HFFc6 (cell line): ENCODE measurements at regions not wholly inside any gene's neighbourhood (a gene's known extent, or its start where the extent isn't known, plus 50 kb on each side); places are given as distances from the start of the nearest gene placed in this dataset.

Source experiments
- DNase-seq: peaks from one replicate; pipeline ENCODE4 v3.0.0-alpha.2; 2018
- H3K27ac Mint-ChIP-seq: 2 replicates; pipeline ENCODE4 v1.8.0; 2020; ENCODE audit warnings: mild to moderate bottlenecking, mixed read lengths
- H3K27me3 Mint-ChIP-seq: 2 replicates; pipeline ENCODE4 v1.8.0; 2021; ENCODE audit warnings: mild to moderate bottlenecking, moderate library complexity, mixed read lengths; ENCODE audit not compliant: insufficient read depth
- H3K36me3 Mint-ChIP-seq: 2 replicates; pipeline ENCODE4 v1.8.0; 2021; ENCODE audit warnings: low read depth, mixed read lengths
- H3K4me1 Mint-ChIP-seq: 2 replicates; pipeline ENCODE4 v1.8.0; 2020; ENCODE audit warnings: low read depth, mixed read lengths
- H3K4me3 Mint-ChIP-seq: 2 replicates; pipeline ENCODE4 v1.8.0; 2020; ENCODE audit warnings: mild to moderate bottlenecking, moderate library complexity, mixed read lengths
- H3K9me3 Mint-ChIP-seq: 2 replicates; pipeline ENCODE4 v1.8.0; 2020; ENCODE audit warnings: mild to moderate bottlenecking, mixed read lengths
- CTCF ChIP-seq: fragments of 200-600 bp; sonication (generic); IDR thresholded peaks from 2 replicates; pipeline ENCODE4 v1.5.0; 2021; ENCODE audit warnings: antibody characterized with exemption, mild to moderate bottlenecking

GRCh38 chr9:86685556-86685955, 261.8 kb downstream of the GAS1 start:
- Mint-ChIP-seq H3K27ac (no peak overlapping the region), H3K9me3 (no peaks in the 10 kb centered on the region), H3K4me3 (no peak overlapping the region), H3K4me1 (no peaks in the 10 kb centered on the region; the same call in 1 of the 2 replicates), H3K27me3 (peaks cover 2% of the 10 kb centered on the region; the same call in 1 of the 2 replicates), H3K36me3 (no peaks in the 10 kb centered on the region)
- peak; percentile 3 for DNase-seq
- no peak for TF ChIP-seq CTCF

GRCh38 chr9:86684148-86684547, 263.2 kb downstream of the GAS1 start:
- peaks cover 2% of the 10 kb centered on the region; the same call in 1 of the 2 replicates for H3K27me3 Mint-ChIP-seq
- H3K27ac Mint-ChIP-seq = no peak overlapping the region
- H3K4me3 Mint-ChIP-seq = no peak overlapping the region
- H3K36me3 Mint-ChIP-seq = no peaks in the 10 kb centered on the region
- DNase-seq = no peak
- no peaks in the 10 kb centered on the region for H3K9me3 Mint-ChIP-seq
- H3K4me1 Mint-ChIP-seq = no peaks in the 10 kb centered on the region; the same call in 1 of the 2 replicates
- no peak for TF ChIP-seq CTCF

GRCh38 chr9:86682240-86682639, 265.1 kb downstream of the GAS1 start:
- Mint-ChIP-seq H3K36me3 (no peaks in the 10 kb centered on the region), H3K4me1 (no peaks in the 10 kb centered on the region; the same call in 1 of the 2 replicates), H3K27me3 (peaks cover 9% of the 10 kb centered on the region), H3K4me3 (no peak overlapping the region), H3K27ac (no peak overlapping the region), H3K9me3 (no peaks in the 10 kb centered on the region)
- no peak for TF ChIP-seq CTCF
- DNase-seq = no peak

GRCh38 chr9:86679909-86680308, 267.4 kb downstream of the GAS1 start:
- Mint-ChIP-seq H3K27me3 (peaks cover 9% of the 10 kb centered on the region), H3K4me3 (no peak overlapping the region), H3K4me1 (no peaks in the 10 kb centered on the region; the same call in 1 of the 2 replicates), H3K27ac (no peak overlapping the region), H3K36me3 (no peaks in the 10 kb centered on the region), H3K9me3 (no peaks in the 10 kb centered on the region)
- TF ChIP-seq CTCF = no peak
- DNase-seq = no peak

- Mint-ChIP-seq H3K9me3 (no peaks in the 10 kb centered on the region), H3K27ac (no peak overlapping the region), H3K4me3 (no peak overlapping the region), H3K36me3 (no peaks in the 10 kb centered on the region), H3K27me3 (peaks cover 8% of the 10 kb centered on the region), H3K4me1 (no peaks in the 10 kb centered on the region; the same call in 1 of the 2 replicates)
- no peak for DNase-seq
- no peak for TF ChIP-seq CTCF
These were observed 270.9 kb downstream of the GAS1 start for GRCh38 chr9:86676396-86676795.

- Mint-ChIP-seq H3K4me3 (no peak overlapping the region), H3K27ac (no peak overlapping the region), H3K9me3 (peaks cover 3% of the 10 kb centered on the region; the same call in 1 of the 2 replicates), H3K27me3 (peaks cover 8% of the 10 kb centered on the region), H3K36me3 (no peaks in the 10 kb centered on the region), H3K4me1 (no peaks in the 10 kb centered on the region; the same call in 1 of the 2 replicates)
- no peak for TF ChIP-seq CTCF
- DNase-seq = no peak
These were observed 271.5 kb downstream of the GAS1 start for GRCh38 chr9:86675805-86676204.
